ENCODE measurements at regions not wholly inside any gene's neighbourhood (a gene's known extent, or its start where the extent isn't known, plus 50 kb on each side); places are given as distances from the start of the nearest gene placed in this dataset.

DNA sequence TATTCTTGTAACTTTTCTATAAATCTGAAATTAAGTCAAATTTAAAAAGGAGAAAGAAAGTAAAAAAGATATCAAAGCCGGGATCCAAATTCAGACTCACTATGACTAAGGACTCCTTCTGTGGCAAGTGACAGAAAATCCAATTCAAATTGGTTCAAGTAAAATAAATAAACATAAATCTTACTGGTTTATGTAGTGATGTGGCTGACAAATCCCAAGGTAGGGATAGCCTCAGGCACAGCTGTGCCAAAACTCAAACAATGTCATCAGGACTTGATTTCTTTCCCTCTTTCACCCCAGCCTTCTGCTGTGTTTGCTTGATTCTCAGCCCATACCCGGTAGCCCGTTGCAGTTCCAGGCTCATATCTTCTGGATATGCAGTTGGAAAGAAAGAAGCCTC, 284.6 kb downstream of the SP3 start:
- H3K4me1 ChIP-seq = no peaks in the 10 kb centered on the region
- H3K27me3 ChIP-seq = peaks cover 0 to 5% (median 0%) of the 10 kb centered on the region in 9 donors
- intact Hi-C loops (cut with DNase I) = no loop called here
- H3K9me3 ChIP-seq = peaks cover 0 to 13% (median 4%) of the 10 kb centered on the region in 12 donors
- H3K4me3 ChIP-seq = no peak overlapping the region
- DNase-seq = no peak
- no peak overlapping the region for H3K27ac ChIP-seq
- TF ChIP-seq POLR2A (IDR thresholded peaks at IDR 0.05) = no peak
- TF ChIP-seq, protein P1, sequence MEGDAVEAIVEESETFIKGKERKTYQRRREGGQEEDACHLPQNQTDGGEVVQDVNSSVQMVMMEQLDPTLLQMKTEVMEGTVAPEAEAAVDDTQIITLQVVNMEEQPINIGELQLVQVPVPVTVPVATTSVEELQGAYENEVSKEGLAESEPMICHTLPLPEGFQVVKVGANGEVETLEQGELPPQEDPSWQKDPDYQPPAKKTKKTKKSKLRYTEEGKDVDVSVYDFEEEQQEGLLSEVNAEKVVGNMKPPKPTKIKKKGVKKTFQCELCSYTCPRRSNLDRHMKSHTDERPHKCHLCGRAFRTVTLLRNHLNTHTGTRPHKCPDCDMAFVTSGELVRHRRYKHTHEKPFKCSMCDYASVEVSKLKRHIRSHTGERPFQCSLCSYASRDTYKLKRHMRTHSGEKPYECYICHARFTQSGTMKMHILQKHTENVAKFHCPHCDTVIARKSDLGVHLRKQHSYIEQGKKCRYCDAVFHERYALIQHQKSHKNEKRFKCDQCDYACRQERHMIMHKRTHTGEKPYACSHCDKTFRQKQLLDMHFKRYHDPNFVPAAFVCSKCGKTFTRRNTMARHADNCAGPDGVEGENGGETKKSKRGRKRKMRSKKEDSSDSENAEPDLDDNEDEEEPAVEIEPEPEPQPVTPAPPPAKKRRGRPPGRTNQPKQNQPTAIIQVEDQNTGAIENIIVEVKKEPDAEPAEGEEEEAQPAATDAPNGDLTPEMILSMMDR (IDR thresholded peaks at IDR 0.05) = no peak
- ATAC-seq = no peak
- WGBS, 4 donors = 70 to 89% (median 83%) methylated on average over 3 of the region's 3 CpGs
- H3K36me3 ChIP-seq = no peaks in the 10 kb centered on the region

GRCh38 chr2:173681881-173682650, 283.1 kb downstream of the SP3 start:
- no peak overlapping the region for H3K27ac ChIP-seq
- ATAC-seq = no peak

GRCh38 chr2:173684896-173685459, 280.2 kb downstream of the SP3 start:
- Histone ChIP-seq H3K9me3 (peaks cover 0 to 13% (median 4%) of the 10 kb centered on the region in 12 donors), H3K27ac (no peak overlapping the region), H3K36me3 (no peaks in the 10 kb centered on the region), H3K27me3 (no peaks in the 10 kb centered on the region), H3K4me3 (no peak overlapping the region), H3K4me1 (no peaks in the 10 kb centered on the region)
- ATAC-seq = no peak
- no peak for DNase-seq
- TF ChIP-seq, protein P1 (IDR thresholded peaks at IDR 0.05) = no peak
- no peak for TF ChIP-seq POLR2A (IDR thresholded peaks at IDR 0.05)
- intact Hi-C loops (cut with DNase I) = no loop called here
- 85 to 89% (median 87%) methylated on average over 6 of the region's 6 CpGs for WGBS, 4 donors

More at GRCh38 chr2:173681881-173682650, 283.1 kb downstream of the SP3 start:
- 89 to 91% (median 90%) methylated on average over 4 of the region's 4 CpGs for WGBS, 4 donors
- no peaks in the 10 kb centered on the region for H3K36me3 ChIP-seq
- peaks cover 0 to 13% (median 4%) of the 10 kb centered on the region in 12 donors for H3K9me3 ChIP-seq
- DNase-seq = no peak
- no peak for TF ChIP-seq POLR2A (IDR thresholded peaks at IDR 0.05)
- TF ChIP-seq, protein P1 (IDR thresholded peaks at IDR 0.05) = no peak
- intact Hi-C loops (cut with DNase I) = no loop called here
- no peak overlapping the region for H3K4me3 ChIP-seq
- H3K27me3 ChIP-seq = peaks cover 0 to 4% (median 0%) of the 10 kb centered on the region in 9 donors
- no peaks in the 10 kb centered on the region for H3K4me1 ChIP-seq

- H3K36me3 ChIP-seq = no peaks in the 10 kb centered on the region
- no peak for DNase-seq
- ATAC-seq = no peak
- intact Hi-C loops (cut with DNase I) = no loop called here
- H3K4me1 ChIP-seq = no peaks in the 10 kb centered on the region
- no peak overlapping the region for H3K4me3 ChIP-seq
- TF ChIP-seq POLR2A (IDR thresholded peaks at IDR 0.05) = no peak
- TF ChIP-seq, protein P1 (IDR thresholded peaks at IDR 0.05) = no peak
- no peaks in the 10 kb centered on the region for H3K9me3 ChIP-seq
- H3K27ac ChIP-seq = no peak overlapping the region
- no peaks in the 10 kb centered on the region for H3K27me3 ChIP-seq
Observed at GRCh38 chr2:173690349-173690748, 274.8 kb downstream of the SP3 start.
